ENCODE measurements at regions not wholly inside any gene's neighbourhood (a gene's known extent, or its start where the extent isn't known, plus 50 kb on each side); places are given as distances from the start of the nearest gene placed in this dataset.

GRCh38 chr2:120486441-120486840 lies 140.5 kb downstream of the INHBB start:
- Histone ChIP-seq H3K79me1 (ENCODE audit: insufficient read depth, low read depth, low read length, poor library complexity, severe bottlenecking) (no peaks in the 10 kb centered on the region), H3K56ac (ENCODE audit: insufficient read length, low read depth, low read length) (no peak overlapping the region), H3K4me1 (ENCODE audit: insufficient read depth, low read length) (no peaks in the 10 kb centered on the region), H2BK12ac (ENCODE audit: insufficient read length, low read depth, low read length) (no peak overlapping the region), H3K79me2 (ENCODE audit: insufficient read depth, low read length) (no peaks in the 10 kb centered on the region), H3K18ac (ENCODE audit: insufficient read length, low read depth, low read length) (no peak overlapping the region), H3K9ac (ENCODE audit: extremely low read depth, insufficient read length, low read length) (no peak overlapping the region), H3K4ac (ENCODE audit: low read depth, low read length) (no peak overlapping the region), H2BK20ac (ENCODE audit: low read depth, low read length, poor library complexity, severe bottlenecking) (no peak overlapping the region), H3K4me2 (ENCODE audit: insufficient read depth, insufficient read length, low read length) (no peak overlapping the region), H3K14ac (ENCODE audit: insufficient read depth, low read length) (no peak overlapping the region), H3K23me2 (ENCODE audit: insufficient read length, low read depth, low read length, poor library complexity, severe bottlenecking) (no peaks in the 10 kb centered on the region), H3K27me3 (ENCODE audit: insufficient read depth, low read length) (no peaks in the 10 kb centered on the region; the same call in 1 of the 2 replicates), H2BK15ac (ENCODE audit: low read depth, low read length) (no peak overlapping the region), H2BK120ac (ENCODE audit: low read depth, low read length, poor library complexity, severe bottlenecking) (no peak overlapping the region), H2BK5ac (ENCODE audit: insufficient read length, low read length) (no peak overlapping the region), H2AK5ac (ENCODE audit: insufficient read length, low read length) (no peak overlapping the region), H2AFZ (ENCODE audit: low read length) (no peak overlapping the region), H4K5ac (ENCODE audit: insufficient read length, low read depth, low read length) (no peak overlapping the region), H4K91ac (ENCODE audit: insufficient read length, low read depth, low read length) (no peak overlapping the region), H3K27ac (ENCODE audit: insufficient read length, low read depth, low read length) (no peak overlapping the region), H3K23ac (ENCODE audit: insufficient read length, low read depth, low read length) (no peak overlapping the region), H4K8ac (replicated peaks; ENCODE audit: insufficient read length, low read depth, low read length) (no peak overlapping the region), H3K9me3 (ENCODE audit: control insufficient read depth, low read depth, low read length) (no peaks in the 10 kb centered on the region), H3T11ph (ENCODE audit: low read length) (no peak overlapping the region), H4K20me1 (ENCODE audit: control insufficient read depth, insufficient read depth, insufficient read length) (no peaks in the 10 kb centered on the region)
- no peak for TF ChIP-seq CTCF (conservative IDR thresholded peaks at IDR 0.05)
- no peaks in the 10 kb centered on the region for H3K36me3 Mint-ChIP-seq (ENCODE audit: insufficient read depth in 1 of 3, low read depth in 3 of 3)
- no CpG with 5 or more reads among the region's 8 CpGs for WGBS (ENCODE audit: extremely low coverage, insufficient read length, low lambda C conversion rate)
- peaks cover 99% of the 10 kb centered on the region for H3K27me3 Mint-ChIP-seq (ENCODE audit: low read depth)
- DNase-seq = no peak
- H3K9me3 Mint-ChIP-seq = no peaks in the 10 kb centered on the region
- no peak overlapping the region for H3K27ac Mint-ChIP-seq
- H3K4me1 Mint-ChIP-seq = peaks cover 0 to 4% of the 10 kb centered on the region in 2 experiments; a peak in 2 of 4 replicates
- no peak overlapping the region for H3K4me3 Mint-ChIP-seq

Data from H9 (cell line).